SIG-M5 treated with dmso at 0.1 percent for 504 hours (cell line): ENCODE measurements at regions not wholly inside any gene's neighbourhood (a gene's known extent, or its start where the extent isn't known, plus 50 kb on each side); places are given as distances from the start of the nearest gene placed in this dataset.
"Not testable (repeated sequence)": the region's sequence is repeated elsewhere in the genome, so short reads cannot be mapped to it uniquely, and the experiment has no call there.

Source experiments
- DNase-seq: peaks from one replicate; lab custom pipeline; 2025; ENCODE audit not compliant: unreplicated experiment; lab: John Stamatoyannopoulos, UW

DNA sequence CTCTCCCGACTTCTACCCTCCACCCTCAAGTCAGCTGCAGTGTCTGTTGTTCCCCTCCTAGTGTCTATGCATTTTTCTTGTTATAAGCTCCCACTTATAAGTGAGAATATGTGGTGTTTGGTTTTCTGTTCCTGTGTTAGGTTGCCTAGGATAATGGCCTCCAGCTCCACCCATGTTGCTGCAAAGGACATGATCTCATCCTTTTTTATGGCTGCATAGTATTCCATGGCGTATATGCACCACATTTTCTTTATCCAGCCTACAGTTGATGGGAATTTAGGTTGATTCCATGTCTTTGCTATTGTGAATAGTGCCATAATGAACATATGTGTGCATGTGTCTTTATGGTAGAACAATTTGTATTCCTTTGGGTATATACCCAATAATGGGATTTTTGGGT is 80.7 kb downstream of the SPTSSA start:
- DNase-seq, result not testable (repeated sequence)

DNA sequence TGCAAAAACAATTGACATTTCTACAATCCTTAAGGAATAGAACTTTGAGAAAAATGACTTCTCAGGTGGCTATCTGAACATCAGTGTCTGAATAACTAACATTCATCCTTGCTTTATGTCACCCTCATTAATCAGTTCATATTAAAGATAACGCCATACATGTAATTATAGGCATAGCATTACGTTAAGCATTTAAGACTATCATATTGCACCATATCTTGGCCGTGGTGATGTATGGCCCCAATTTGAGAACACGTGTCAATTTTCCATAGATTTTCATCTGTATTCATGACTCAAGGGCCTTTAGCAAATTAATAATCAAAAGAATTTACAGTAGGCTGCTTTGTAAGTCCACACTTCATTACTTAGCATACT is 81.6 kb downstream of the SPTSSA start:
- DNase-seq, result no peak

DNA sequence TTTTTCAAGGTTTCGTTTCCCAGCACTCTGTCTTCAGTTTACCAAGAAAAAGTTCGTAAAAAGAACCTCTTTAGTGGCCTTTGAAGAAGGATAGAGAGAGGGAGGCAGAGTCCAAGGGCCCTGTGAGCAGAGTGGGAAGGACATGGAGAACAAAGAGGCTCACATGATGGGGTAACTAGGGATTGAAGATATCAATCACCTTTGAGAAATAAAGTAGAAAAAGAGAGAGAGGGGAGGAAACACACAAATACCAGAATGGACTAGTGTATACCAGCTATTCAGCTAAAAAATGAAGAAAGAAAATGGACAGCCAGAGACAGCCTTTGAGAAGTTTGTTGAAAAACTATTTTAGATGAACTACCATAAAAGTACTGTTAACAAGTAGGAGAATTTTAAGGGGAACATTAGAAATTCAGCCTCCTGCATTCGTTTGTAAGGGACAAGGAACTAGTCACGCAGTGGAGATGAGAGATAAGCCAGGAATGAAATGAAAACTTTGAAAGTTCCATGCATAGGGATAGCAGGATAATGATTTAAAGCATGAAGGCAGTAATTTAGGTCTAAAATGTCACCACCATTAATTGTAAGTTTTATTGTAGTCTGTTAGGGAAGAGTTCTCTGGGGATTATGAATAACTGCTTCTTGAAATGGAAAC is 82.1 kb downstream of the SPTSSA start:
- DNase-seq, result no peak

DNA sequence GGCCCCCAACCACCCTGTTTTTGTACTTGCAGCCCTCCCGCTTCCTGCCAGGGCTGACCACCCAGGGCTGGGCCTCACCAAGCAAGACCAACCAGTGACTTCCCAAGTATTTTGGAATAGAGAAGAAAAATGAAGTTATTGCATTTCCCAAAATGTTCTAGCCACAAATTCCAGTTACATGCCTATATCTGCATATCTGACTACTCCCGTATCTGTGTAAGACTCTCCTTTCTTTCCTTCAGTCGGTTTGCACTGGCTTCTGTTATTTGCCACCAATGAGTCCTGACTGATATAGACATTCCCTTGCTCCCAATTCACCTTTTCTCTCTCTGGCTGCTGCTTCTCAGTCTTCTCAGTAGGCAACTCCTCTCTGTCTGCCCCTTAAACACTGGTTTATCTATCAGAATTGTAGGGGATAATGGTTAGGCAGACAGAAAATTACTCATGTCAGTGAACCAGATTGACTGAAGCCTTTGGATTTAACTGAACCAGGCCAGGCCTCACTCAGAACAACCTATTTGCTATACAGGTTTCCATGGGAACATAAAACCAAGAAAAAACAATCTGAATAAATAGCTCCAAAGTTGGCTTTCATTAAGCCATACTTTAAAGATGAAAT is 85.3 kb downstream of the SPTSSA start:
- no peak for DNase-seq

DNA sequence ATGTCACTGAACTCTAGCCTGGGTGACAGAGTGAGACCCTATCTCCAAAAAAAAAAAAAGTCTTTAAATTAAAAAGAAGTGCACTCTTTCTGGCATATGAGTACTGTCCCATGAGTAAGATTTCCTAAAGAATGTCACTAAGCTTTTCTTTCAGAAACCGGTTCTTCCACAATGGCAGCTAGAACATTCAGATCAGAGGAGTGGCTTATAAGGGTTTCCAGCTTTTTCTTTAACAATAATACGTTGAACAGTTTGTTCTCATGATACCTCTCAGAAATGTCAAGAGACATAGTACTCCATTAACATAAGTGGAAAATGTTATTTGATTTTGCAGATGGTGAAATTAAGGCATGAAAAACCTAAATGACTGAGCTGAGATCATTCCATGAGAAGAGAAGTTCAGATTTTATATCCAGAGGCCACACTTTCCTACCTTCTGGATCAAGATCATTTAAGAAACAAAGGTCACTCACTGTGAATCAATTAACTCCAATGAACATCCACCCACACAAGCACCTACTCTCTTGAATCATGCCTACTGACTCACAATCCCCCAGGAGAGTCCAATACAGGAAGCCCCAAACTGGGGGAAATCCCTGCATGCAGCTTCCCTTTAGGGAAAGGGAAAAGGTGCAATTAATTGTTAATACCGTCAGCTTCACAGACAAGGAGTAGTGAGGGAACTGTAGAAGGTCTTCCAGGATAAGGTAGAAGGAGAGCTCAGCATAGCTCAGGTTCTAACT is 86.9 kb downstream of the SPTSSA start:
- DNase-seq, result peak; percentile 39

DNA sequence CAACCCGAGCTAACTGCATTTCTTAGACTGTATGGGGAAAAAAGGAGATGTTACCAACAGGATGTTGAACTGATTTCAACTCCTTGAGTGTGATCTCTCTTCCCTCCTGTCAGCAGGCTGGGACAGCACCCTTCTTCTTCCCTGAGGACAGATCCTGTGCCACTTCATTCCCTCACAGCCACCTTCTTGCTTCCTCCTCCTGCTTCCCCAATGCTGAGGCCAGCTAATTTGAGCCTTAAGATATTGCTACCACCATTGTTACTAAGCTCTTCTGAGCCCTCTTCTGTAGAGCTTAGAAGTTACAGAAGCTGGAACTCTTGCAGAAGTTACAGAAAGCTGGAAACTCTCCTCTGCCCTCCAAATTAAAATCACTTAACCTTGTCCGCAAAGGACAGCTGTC is 88.8 kb downstream of the SPTSSA start:
- DNase-seq, result no peak

DNA sequence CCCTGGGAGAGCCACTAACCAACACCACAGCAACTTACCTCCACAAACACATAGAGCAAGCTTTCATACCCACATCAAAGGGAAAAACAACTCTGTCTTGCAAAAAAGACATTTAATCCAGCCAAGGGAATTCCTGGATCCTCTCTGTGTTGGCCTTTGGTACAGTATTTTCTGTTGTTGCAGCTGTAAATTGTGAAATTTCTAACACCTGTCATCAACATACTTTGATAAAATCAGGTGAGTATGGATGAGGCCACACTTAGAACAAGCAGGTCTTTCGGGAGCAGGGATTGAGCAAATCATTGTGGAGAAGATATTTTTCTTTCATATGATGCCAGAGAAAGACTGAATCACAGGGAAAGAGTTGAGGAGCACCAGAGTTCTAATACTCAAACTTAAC is 89.3 kb downstream of the SPTSSA start:
- no peak for DNase-seq

DNA sequence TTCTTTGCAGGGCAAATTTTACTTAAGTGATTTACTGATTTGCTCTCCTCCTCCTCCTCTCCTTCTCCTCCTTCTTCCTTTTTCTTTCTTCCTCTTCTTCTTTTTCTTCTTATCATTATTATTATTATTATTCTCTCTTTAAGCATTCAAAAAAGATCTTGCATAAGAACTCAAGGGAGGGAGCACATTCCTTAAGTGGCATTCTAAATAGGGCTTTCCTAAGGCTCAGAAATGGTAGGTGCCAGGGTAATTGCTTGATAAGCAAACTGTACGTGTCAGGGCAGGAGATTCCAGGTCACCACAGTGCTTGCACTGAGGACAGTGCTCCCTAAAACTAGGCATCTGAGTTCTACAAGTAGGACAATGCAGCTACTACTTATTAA is 92.4 kb downstream of the SPTSSA start:
- no peak for DNase-seq

DNA sequence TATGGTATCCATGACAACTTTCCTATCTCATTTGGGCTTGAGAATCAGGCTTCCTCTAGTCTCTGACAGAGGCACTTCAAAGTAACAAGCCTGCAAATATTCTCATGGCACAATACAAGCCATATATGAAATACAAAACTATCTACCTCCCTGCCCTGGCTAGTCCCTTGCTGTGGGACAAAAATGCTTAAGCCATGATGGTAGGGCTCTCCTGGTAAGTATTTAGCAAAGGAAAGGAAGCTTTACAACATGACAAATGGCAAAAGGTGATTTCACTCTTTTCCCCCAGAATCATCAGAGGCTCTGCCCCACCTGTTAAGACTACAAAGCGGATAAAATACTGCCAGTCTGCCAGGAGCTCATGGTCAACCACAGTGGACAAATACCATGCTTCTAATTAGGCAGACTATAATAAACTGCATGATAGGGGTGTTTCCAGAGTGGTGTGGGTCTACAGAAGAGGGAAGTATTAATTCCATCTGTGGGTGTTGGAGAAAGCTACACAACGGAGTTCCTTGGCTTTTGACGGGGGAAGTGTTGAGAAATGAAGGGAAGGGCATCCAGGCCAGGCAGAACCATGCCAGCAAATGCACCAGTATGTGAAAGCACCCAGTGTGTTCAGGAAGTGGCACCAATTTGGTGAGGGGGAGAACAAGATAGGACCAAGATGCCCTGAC is 92.9 kb downstream of the SPTSSA start:
- DNase-seq, result peak; percentile 15

DNA sequence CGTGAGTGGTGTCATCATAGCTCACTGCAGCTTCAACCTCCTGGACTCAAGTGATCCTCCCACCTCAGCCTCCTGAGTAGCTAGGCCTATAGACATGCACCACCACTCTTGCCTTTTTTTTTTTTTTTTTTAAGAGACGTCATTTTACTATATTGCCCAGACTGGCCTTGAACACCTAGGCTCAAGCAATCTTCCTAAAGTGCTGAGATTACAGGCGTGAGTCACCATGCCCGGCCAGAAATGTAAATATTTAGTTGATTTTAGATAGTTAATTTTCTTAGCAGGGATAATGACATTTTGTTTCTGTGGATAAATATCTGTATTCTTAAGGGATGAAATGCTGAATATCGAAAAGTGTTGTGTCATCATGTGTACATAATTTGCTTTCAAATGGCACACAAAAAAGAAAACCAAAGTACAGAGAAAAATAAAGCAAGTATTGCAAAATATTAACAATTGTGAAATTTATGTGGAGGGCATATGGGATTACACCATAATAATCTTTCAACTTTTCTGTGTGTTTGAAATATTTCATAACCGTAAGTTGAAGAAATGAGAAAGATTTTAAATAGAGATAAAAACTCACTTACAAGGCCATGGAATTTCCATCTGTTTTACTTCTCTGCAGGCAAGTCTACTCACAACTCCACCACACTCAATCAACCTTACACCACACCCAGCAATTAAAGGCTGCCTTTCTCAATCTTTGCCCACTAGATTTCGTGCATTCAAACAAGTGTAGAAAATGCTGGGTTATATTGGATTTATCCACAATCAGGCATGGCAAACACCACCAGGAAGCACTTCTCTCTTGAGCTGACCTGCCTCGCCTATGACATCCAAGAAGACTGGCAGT is 93.7 kb downstream of the SPTSSA start:
- DNase-seq, result peak; percentile 89

DNA sequence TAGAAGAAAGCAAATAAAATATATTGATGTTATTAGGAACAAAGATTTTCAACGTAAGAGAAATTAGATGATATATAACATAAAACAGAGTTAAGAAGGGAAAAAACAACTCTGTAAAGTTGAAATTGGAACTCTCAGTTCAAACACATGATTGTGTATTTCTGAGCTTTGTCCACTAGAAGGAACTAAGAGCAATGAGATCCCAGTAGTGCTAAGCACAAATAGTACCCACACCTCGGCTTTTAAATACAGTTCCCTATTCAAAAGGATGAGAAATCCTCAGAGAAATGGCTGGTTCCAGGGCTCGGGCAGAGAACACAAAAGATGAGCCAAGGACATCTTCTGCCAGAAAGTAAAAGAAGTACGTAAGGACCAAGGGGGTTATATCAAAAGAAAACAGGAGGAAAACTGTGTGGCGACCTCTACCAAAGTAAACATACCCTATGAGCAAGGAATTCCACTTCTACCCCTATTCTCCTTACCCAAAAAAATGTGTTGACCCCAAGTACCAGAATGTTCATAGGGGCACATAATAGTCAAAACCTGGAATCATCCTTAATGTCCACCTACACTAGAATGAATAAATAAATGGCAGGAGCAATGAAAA is 96.6 kb downstream of the SPTSSA start:
- DNase-seq, result peak; percentile 75

DNA sequence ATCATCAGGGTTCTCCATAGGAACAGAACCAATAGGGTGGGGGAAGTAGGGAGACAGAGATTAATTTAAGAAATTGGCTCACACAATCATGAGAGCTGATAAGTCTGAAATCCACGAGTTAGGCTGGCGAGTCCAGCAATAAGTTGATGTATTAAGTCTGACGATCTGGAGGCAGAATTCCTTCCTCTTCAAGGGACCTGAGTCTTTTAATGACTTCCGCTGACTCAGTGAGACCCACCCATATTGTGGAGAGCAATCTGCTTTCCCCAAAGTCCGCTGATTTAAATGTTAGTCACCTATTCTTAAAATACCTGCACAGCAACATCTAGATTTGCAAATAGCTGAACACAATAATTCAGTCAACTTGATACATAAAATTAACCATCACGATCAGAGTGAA is 97.8 kb downstream of the SPTSSA start:
- no peak for DNase-seq

DNA sequence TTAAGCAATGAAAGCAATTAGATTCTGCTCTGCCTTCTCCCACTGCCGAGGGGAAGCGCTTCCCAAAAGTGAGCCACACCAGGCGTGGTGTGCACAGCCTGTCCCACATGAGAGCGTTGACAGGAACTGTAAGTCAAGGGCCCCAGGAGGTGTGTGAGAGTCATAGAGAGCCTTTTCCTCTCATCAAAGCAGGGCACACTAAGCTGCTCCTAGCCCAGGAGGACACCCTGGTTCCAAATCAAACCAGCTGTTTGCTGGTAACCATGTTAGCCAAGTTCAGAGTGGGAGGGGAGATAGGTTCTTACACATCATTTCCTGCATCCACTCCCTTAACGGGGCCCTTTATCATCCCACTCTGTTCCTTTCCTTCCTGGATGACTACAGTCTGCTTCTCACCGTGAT is 98.3 kb downstream of the SPTSSA start:
- no peak for DNase-seq

DNA sequence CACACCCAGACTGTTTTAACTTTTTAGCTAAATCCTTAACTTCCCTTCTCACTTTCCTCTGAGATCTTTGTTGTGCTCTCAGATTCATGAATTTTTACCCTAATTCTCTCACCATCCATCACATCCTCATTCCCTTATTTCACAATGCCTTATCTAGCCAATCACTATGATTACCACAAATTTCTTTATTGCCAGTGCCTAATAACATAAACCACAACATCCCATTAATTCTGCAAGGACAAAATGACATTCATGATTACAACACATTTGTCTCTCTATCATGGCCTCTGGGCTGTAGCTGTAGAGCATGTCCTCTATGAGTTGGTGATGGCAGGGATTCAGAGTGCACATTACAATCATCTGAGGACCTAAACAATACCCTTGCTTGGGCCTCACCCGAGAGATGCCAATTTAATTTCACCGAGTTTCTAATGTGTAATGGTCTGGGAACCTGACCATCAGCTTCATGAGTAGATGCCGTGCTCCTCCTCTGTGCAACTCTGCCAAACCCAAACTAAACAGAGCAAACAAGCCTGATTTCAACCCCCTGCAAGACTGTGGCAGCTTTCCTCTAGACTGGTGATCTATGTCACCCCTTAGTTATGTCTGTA is 99.3 kb downstream of the SPTSSA start:
- DNase-seq, result no peak

DNA sequence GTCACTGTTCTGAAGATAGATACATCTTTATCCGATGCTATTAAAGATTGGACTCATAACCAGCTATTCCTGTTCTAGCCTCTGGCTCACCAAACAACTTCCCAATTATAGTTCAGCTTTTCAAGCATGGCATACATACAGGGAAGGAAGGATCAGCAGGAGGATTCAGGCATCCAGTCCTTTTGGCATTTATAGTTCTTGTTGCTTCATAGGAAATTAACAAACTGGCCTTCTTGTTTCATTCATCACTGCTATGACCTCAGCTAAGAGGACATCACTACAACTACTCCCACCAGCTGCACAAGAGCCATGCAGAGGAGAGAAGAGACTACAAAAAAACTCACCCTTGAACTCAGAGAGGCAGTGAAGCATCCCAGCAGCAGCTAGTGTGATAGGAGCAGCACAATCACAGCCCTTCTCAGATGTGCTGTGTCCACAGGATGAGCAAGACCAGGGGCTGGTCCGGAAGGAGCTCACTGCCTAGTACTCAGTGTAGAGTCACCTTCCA is 100.5 kb downstream of the SPTSSA start:
- no peak for DNase-seq

DNA sequence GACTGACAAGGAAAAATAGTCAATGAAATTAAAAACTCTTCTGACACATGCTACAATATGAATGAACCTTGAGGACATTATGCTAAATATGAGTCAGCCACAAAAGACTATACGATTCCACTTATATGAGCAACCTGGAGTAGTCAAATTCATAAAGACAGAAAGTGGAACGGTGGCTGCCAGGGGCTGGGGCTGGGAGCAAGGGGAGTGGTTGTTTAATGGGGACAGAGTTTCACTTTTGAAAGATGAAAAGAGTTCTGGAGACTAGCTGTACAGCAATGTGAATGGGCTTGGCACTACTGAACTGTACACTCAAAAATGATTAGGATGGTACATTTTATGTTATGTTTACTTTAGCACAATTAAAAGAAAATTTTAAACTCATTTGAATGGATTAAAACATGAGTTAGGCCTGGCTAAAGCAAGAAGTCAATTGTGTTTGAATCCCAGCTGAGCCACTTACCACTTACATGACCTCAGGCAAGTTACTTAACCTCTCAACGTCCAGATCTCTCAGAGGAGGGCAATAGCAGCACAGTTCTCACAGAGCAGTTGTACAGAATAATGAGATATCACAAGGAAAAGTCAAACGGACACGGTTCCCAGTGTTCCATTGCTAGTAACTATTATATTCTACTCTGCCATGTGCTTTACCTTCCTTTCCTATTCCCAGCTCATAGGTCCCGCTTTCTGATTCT is 102.5 kb downstream of the SPTSSA start:
- DNase-seq, result no peak

DNA sequence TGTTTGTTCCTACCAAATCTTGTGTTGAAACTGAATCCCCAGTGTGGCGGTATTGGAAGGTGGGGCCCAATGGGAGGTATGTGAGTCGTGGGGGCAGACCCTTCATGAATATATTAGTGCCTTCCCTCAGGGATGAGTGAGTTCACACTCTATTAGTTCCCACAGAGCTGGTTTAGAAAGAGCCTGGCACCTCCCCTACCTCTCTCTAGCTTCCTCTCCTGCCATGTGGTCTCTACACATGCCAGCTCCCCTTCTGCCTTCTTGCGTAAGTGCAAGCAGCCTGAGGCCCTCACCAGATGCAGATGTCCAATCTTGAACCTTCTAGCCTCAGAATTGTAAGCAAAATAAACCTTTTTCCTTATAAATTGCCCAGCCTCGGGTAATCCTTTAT is 105.8 kb downstream of the SPTSSA start:
- DNase-seq, result peak; percentile 73

DNA sequence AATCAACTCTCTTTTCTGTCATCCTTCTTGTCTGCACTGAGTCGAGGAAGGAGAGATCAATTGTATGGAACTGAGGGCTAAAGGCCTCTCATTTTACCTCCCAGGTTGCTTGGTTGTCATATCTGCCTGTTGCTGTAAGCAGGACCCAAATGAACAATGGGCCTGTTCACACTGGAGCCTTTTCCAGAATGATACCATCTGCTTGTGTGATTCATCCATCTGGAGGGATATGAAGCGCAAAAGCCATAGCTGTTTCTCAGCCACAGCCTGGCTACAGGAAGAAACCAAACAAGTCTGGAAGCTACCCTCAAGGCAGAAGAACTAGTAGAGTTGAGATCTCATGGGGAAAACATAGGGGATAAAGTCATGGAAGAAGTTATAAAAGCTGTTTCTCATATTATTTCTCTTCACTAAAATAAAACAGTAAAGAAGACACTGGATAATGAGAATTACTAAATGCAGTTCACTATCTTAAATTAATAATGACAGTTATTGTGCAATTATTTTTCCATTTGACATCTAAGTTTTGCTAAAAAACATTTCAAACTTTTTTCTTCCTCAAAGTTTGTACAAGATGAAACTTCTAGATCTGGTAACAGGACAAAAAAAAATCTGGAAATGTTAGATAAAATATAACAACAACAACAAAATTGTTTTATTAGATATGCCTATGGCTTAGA is 106.3 kb downstream of the SPTSSA start:
- DNase-seq, result no peak

DNA sequence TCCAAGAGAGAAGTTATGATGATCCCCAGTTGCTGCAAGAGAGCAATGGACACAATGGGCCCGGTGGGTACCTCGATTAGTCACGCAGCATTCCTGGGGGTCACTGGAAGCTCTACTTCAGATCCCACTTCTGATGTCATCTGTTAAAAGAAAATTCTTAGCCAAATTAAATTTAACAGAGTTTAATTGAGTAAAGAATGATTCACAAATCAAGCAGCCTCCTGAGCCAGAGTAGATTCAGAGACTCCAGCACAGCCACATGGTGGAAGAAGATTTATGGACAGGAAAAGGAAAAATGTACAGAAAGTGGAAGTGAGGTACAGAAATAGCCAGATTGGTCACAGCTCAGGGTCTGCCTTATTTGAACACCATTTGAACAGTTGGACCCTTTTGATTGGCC is 107.5 kb downstream of the SPTSSA start:
- DNase-seq, result no peak
